HG02943 (cell line): ENCODE measurements at regions not wholly inside any gene's neighbourhood (a gene's known extent, or its start where the extent isn't known, plus 50 kb on each side); places are given as distances from the start of the nearest gene placed in this dataset.
"Not testable (repeated sequence)": the region's sequence is repeated elsewhere in the genome, so short reads cannot be mapped to it uniquely, and the experiment has no call there.

ENCODE experiments used
- ATAC-seq: cut with Tn5 transposase; IDR thresholded peaks from one replicate; pipeline ENCODE4 v1.9.1; 2021; ENCODE audit warnings: mild to moderate bottlenecking, low read depth, moderate library complexity; ENCODE audit not compliant: unreplicated experiment

DNA sequence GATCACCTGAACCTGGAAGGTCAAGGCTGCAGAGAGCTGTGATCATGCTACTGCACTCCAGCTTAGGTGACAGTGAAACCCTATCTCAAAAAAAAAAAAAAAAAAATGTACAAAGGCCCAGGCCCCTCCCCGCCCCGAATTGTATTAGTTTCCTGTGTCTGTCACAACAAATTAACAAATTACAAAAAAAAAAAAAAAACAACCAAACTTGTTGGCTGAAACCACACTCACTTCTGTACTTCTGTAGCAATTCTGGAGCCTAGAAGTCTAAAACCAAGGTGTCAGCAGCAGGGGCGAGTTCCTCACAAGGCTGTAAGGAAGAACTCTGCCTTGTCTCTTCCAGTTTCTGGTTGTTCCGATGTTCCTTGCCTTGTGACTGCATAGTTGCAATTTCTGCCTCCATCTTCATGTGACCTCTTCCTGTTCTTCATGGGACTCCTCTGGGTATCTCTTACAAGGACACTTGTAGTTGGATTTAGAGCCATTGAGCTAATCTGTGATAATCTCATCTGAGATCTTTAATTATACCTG, 100.8 kb upstream of the ZSWIM2 start:
- ATAC-seq, result no peak

DNA sequence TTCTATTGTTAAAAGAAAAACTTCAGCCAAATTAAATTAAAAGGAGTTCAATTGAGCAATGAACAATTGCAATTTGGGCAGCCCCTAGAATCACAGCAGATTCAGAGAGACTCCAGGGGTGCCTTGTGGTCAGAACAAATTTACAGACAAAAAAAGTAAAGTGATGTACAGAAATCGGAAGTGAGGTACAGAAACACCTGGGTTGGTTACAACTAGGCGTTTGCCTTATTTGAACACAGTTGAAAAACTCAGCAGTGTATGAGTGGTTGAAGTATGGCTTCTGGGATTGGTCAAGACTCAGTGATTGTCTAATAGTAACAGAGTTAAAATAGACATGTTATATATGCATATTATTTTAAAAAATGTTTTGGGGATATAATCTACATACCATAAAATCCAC, 98.5 kb upstream of the ZSWIM2 start:
- ATAC-seq, result no peak

DNA sequence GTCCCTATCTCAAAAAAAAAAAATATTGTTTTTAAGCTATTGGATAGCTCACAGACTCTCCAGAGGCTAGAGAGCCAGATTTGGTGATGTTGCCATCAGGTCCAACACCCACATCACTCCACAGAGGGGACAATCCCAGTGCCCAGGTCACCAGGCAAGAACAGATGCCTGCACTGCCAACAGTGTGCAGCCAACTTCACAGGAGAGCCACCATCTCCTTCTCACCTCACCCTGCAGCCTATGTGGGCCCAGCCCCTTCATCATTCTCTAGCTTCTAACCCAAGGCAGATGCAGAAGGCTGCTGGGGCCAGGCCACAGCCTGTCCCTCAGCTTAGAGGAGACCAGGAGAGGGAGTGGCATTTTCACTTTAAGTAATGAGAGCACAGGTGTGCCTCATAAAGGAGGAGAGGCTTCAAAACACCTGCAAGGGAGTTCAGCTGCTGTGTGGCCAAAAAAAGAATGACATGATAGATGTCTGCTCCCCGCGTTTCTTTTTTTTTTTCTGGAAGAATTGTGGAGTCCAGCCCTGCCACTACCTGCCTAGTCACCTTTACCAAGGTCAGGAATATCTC, 98.0 kb upstream of the ZSWIM2 start:
- no peak for ATAC-seq

DNA sequence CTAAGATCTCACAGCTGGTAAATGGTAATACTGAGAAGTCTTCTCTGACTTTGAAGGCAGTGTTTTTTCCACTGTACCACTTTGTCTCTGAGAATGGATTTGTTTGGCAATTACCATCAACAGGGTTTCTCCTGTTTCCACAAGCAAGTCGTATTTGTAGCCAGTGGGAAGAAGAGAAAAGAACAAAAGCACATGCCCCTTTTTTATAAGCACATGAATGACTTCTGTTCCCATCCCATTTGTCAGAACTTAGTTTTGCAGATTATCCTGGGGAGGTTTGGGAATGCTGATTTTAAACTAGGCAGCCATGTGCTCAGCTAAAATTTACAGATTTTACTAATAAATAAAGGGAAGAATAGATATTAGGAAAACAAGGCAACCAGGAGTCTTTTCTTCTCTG, 92.9 kb upstream of the ZSWIM2 start:
- no peak for ATAC-seq

DNA sequence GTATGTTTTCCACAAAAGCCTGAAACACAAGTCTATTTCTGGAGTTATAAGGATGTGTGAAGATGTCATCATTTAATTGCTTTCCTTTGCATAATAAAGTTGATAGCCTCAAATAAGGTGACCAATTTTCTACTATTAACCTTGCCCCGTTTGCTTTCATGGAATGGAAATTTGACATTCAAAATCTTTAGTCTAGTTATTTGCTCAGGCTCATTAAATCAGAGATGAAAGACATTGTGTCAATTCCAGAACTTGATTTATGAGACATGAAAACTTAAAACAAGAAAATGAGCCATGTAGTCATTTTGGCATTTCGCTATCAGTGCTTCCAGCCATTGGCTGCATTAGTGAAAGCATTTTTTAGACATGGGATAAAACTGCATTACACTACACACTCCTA, 91.5 kb upstream of the ZSWIM2 start:
- ATAC-seq, result no peak

DNA sequence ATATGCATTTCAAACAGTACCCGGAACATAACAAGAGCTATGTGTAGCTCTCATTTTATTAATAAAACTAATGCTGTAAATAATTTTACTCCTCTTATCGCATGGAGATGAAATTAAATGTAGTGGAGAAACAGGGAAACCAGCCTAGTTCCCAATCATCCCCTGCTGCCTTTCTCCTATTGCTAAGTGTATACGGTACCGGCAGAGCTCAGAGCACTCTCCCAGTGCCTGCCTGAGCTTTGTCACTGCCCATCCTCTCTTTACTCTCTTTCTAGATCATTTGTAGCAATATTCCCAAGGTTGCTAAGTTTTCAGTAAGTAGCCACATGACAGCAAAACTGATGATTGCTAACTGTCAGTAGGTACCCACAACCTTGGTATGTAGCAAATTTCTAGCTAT, 85.5 kb upstream of the ZSWIM2 start:
- ATAC-seq, result no peak

DNA sequence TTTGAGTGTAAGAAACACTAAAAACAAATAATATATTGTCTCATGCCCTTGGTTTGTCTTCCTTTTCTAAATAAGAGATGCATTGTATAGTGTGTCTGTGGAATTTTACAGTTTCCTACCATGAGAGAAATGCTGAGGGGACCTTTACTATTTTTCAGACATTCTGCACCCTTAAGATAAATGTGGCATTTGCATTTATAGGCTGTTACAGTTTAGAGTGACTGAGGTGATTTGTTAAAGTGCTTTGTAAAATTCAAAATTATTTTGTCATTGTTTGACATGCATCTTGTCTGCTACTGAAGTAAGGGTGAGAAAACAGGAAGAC, 78.9 kb upstream of the ZSWIM2 start:
- no peak for ATAC-seq

DNA sequence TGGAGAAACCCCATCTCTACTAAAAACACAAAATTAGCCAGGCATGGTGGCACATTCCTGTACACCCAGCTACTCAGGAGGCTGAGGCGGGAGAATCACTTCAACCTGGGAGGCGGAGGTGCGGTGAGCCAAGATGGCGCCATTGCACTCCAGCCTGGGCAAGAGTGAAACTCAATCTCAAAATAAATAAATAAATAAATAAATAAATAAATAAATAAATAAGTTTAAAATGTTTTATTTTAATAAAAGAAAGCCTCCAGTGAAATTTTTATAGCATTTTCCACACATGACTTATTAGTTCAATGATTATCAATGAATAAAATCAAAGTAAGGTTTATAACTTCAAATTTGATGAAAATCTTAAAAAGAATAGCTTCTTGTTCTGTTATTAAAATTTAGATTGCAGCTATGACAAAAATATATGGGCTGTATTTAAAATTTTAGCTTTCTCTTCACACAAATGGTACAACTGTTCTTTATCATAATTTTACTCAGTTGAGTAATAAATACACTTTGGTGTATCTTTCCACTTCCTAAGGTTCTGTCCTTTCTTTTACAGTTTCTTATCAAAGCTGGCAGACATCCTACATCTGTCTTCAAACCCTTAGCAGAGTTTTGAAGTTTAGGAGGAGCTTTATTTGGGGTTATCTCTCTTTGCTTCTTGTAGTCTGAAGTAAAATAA, 78.4 kb upstream of the ZSWIM2 start:
- no peak for ATAC-seq

DNA sequence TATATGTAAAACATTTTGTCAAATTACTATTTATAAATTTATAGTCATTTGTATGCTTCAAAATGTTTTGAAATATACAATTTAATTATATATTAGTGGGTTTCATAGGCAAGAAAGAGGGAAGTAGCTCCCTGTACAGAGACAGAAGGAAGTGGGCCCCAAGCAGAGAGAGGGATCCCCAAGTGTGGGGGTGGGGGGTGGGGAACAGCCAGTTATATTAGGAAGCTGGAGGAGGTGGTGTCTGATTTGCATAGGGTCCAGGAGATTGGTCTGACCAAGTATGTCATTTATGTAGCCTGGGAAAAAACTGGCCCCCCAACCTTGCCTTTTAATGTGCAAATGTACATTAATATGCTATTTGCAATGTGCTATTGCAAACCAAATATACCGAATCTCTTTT, 76.5 kb upstream of the ZSWIM2 start:
- no peak for ATAC-seq

DNA sequence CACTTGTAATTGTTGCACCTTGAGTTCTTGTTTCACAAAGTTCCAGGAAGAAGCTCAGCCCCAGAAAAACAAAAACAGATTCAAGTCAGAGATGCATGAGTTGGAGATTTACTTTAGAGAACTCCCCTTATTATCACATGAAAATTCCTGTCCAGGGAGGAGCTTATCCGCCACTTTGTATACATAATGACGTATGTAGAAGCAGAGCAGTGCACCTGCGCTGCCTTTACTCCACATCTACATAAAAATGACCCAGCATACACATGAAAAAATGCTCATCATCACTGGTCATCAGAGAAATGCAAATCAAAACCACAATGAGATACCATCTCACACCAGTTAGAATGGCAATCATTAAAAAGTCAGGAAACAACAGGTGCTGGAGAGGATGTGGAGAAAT, 73.3 kb upstream of the ZSWIM2 start:
- not testable (repeated sequence) for ATAC-seq

DNA sequence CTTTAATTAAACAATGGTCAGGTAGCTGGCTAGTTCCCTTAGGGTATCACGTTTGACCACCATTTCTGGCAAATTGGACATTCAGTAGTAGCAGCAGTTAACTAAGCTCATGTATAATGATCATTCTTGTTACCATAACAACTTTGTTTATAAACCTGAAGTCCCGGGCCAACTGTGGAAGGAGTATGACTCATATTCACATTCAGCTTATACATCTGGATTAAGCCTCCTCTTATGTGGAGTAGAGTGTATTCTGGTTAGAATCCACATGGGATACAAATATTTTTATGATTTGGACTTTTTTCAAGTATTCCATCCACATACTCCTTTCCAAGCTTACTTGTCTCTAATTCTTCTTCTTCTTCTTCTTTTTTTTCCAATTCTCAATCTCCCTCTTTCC, 70.3 kb upstream of the ZSWIM2 start:
- no peak for ATAC-seq

DNA sequence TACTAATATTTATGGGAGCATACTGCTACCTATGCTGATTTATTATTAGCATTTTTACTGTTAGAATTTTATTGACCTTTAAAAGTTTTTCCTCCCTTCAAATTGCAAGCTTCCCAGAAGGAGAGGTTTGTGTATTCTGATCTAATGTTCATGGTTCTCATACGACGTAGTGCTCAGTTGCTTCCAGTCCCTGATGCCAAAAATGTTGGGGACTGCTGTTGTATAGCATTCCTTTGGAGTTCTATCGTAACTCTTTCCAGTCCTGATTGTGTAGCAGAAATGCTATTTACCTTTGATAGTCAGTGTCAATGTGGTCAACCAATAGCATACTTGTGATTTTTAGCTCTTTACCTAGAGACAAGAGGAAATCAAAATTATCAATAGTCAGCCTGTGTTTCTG, 69.5 kb upstream of the ZSWIM2 start:
- ATAC-seq, result no peak

DNA sequence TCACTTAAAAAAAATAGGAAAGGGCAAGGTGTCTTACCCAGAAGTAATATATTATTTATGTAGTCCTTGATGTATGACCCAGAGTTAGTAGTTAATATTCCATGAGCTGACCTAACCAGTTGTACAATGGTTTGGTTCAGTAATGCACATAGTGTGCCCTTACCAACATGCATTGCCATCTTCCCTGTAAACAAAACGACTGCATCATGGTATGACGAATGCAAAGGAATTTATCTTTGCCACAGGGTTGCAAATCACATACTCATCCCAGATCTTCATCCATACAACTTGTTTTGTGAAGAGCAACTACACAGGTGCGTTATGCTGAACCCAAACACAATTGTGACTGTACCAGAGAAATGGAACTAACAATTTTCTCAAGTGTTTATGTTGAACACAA, 68.9 kb upstream of the ZSWIM2 start:
- ATAC-seq, result no peak

DNA sequence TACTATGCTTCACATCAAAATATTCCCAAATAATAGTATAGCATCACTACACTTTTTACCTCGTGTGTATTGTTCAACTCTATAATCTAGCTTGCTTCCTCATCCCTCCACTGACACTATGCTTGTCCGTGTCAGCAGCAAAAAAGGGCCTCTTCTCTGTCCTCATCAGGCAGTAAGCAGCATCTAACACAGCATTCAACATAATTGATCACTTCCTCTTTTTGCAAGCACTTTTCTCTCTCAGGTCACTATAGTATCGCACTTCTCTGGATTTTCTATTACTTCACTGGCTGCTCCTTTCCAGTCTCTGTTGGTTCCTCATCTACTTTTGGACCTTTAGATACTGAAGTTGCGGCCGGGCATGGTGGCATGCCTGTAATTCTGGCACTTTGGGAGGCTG, 64.9 kb upstream of the ZSWIM2 start:
- ATAC-seq, result no peak

DNA sequence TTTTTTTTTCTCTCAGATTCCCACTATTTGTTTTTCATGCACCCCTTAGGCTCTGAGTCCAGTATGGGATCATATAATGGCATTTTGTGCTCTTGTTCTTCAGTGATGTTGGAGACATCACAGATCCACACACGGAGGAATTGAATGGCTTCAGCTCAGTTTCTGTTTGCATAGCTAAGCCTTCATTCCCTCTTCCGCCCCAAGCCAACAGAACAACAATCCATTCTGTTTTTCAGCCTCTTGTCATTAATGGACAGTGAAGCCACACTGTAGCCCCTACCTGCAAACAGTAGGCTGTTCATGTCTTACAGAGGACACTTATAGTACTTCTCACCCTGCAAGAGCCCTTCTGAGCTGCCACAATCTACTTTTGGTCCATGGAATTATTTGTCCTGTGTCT, 64.0 kb upstream of the ZSWIM2 start:
- ATAC-seq, result no peak

DNA sequence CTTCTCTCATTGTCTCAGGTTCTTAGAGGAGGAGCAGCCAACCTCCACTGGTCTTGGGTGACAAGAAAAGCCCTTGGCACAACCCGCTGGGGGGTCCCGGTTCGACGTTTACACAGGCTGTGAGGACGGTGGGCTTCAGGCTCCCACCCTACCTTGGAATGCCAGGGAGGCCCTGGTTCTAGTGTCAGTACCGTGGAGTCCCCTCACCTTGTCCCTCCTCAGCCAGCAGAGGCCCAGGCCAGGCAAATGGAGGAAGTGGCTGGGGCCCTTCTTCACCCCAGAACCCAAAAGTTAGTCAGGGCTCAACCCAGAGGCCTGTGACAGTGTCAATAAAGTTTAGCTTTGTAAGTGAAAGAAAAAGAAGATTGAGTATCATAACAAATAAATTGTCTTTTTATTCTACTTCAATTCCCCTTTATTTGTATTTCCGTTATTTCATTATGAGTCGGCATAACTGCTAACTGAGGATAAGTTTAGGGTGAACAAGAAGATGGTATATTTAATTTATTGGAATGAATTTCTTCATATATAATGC, 62.6 kb upstream of the ZSWIM2 start:
- no peak for ATAC-seq

DNA sequence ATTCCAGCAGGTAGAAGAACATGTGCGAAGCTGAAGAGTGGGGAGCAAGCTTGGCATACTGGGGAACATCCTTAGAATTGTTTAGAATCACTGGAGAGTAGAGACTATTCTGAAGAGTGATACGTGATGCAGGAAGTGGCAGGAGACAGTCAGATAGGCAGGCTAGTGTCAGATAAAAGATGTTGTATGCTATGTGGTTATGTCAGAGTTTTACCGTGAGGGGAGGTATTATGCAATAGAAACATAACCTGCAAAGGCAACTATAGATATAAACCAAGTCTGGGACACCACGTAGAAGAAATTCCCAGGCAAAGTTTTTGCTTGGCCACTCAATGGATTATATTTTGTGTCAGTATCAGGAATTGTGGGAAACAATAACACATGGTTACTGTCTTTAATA, 62.0 kb upstream of the ZSWIM2 start:
- ATAC-seq, result no peak

DNA sequence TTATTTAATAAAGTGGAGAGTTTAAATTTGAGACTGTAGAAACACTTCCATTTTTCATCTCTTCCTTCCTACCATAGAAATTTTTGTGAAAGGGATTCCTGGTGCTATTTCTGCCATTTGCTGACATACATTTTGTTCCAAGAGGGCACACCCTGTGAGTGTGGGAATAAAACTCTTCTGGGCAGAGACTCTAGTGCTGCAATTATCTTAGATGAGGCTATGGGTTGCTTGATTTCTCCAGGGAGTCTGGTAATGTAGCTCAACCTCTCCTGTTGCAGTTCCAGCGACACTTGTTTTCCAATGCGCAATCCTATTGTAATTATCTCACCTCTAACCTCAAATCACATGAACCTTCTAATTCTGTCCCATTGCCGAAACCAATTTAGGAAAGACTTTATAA, 60.1 kb upstream of the ZSWIM2 start:
- ATAC-seq, result no peak

DNA sequence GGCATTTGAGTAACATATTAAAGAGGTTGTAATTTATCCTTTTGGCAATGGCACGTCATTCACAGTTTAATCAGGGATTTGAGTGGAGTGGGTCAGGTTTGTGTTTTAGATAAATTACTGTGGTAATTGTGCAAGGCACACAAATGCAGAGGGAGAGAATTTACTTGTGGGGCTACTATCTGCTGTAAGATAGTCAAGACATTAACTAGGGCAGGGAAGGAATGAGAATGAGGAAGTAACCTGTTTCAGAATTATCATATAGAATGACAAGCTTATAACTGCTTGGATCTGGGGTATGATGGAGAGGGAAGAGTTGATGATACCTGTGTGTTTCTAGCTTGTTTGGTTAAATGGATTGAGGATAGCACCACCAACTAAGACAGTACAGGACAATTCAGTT, 58.9 kb upstream of the ZSWIM2 start:
- ATAC-seq, result no peak

DNA sequence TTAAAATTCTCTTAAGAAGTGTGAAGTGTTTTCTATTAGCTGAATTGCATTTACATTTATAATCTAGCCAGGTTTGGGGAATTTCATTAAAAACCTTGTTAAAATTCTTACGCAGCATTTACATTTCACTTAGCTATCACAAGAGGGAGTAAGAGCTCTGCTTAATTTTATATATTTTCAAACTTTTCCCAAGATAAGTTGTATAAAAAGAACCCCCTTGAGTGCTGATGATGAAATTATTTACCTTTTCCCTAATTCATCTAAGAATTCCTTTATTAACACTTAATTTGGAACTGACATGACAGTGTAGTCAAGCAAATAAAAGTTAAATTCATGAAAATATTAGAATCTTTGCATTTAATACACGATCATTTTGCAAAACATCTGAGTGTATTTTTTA, 54.2 kb upstream of the ZSWIM2 start:
- ATAC-seq, result no peak
